PC-3 (cell line): ENCODE measurements at regions not wholly inside any gene's neighbourhood (a gene's known extent, or its start where the extent isn't known, plus 50 kb on each side); places are given as distances from the start of the nearest gene placed in this dataset.

Source experiments
- ATAC-seq: fragments of 200-7000 bp; cut with Tn5 transposase; 2 replicates; pipeline ENCODE4 v1.9.1; 2020; ENCODE audit warnings: mild to moderate bottlenecking, moderate library complexity
- BruUV-seq: library from RNA; stranded (reverse); fragments of 400-500 nt; replicated peaks from 2 replicates; lab custom pipeline; 2021; lab: Mats Ljungman, UMichigan
- CTCF ChIA-PET: fragments of 300-600 bp; sonication (Branson Sonifier 250); formaldehyde crosslinking; loops from one replicate; lab custom pipeline; 2022; ENCODE audit warnings: antibody characterized with exemption; lab: Charles Lee
- POLR2A ChIA-PET: fragments of 300-600 bp; sonication (Branson Sonifier 250); formaldehyde crosslinking; loops from one replicate; lab custom pipeline; 2022; ENCODE audit warnings: antibody characterized with exemption; ENCODE audit not compliant: unreplicated experiment; lab: Charles Lee
- DNase-seq: peaks from one replicate; pipeline ENCODE4 v3.0.0-alpha.2; 2015
- H2AFZ ChIP-seq: fragments of 300-600 bp; sonication (generic); 2 replicates; pipeline ENCODE4 v1.6.0; 2016; ENCODE audit warnings: antibody characterized with exemption, low read length
- H3F3A ChIP-seq: fragments of 300-600 bp; sonication (generic); one replicate; pipeline ENCODE4 v1.6.0; 2017; ENCODE audit warnings: antibody characterized with exemption, low read length, control low read depth, mild to moderate bottlenecking; ENCODE audit not compliant: unreplicated experiment
- H3K27ac ChIP-seq: fragments of 300-600 bp; sonication (generic); 2 replicates; pipeline ENCODE4 v1.5.1; 2016; ENCODE audit warnings: mild to moderate bottlenecking, low read length
- H3K27me3 ChIP-seq: fragments of 300-600 bp; sonication (generic); 2 replicates; pipeline ENCODE4 v1.6.1; 2016; ENCODE audit warnings: low read length, mixed read lengths
- H3K36me3 ChIP-seq: fragments of 300-600 bp; sonication (generic); 2 replicates; pipeline ENCODE4 v1.6.1; 2016; ENCODE audit warnings: low read depth, mixed run types, low read length, mixed read lengths
- H3K4me1 ChIP-seq: fragments of 300-600 bp; sonication (generic); 2 replicates; pipeline ENCODE4 v1.5.1; 2016; ENCODE audit warnings: low read length; ENCODE audit not compliant: insufficient read depth
- H3K4me2 ChIP-seq: fragments of 300-600 bp; sonication (generic); 2 replicates; pipeline ENCODE4 v1.6.0; 2016; ENCODE audit warnings: low read length
- H3K4me3 ChIP-seq: fragments of 300-600 bp; sonication (generic); 2 replicates; pipeline ENCODE4 v1.5.1; 2016; ENCODE audit warnings: mild to moderate bottlenecking, low read length, mixed read lengths
- H3K79me2 ChIP-seq: fragments of 300-600 bp; sonication (generic); 2 replicates; pipeline ENCODE4 v1.6.1; 2017; ENCODE audit warnings: low read length, mixed read lengths
- H3K9ac ChIP-seq: fragments of 300-600 bp; sonication (generic); 2 replicates; pipeline ENCODE4 v1.6.0; 2016; ENCODE audit warnings: mild to moderate bottlenecking, low read length
- H3K9me2 ChIP-seq: fragments of 300-600 bp; sonication (generic); replicated peaks from 2 replicates; pipeline ENCODE4 v1.6.1; 2016; ENCODE audit warnings: mixed run types, low read length, mixed read lengths
- H3K9me3 ChIP-seq: fragments of 300-600 bp; sonication (generic); 2 replicates; pipeline ENCODE4 v1.6.1; 2016; ENCODE audit warnings: low read length, mixed read lengths
- H4K20me1 ChIP-seq: fragments of 300-600 bp; sonication (generic); 2 replicates; pipeline ENCODE4 v1.6.1; 2016; ENCODE audit warnings: low read length, mixed read lengths
- EZH2 ChIP-seq: fragments of 300-600 bp; sonication (generic); IDR thresholded peaks from one replicate; pipeline ENCODE4 v1.6.1; 2017; ENCODE audit warnings: antibody characterized with exemption, mild to moderate bottlenecking, low read length; ENCODE audit not compliant: unreplicated experiment
- EZH2phosphoT487 ChIP-seq: fragments of 300-600 bp; sonication (generic); IDR thresholded peaks from 2 replicates; pipeline ENCODE4 v1.6.1; 2018; ENCODE audit warnings: mild to moderate bottlenecking, antibody characterized with exemption, low read length, borderline replicate concordance
- intact Hi-C: fragments of 100-400 bp; cut with micrococcal nuclease; formaldehyde crosslinking; loops from 2 replicates; pipeline ENCODE4 v1.9.0; 2023
- TF ChIP-seq, protein P1 (sequence below): fragments of 300-600 bp; sonication (generic); conservative IDR thresholded peaks from 2 replicates; pipeline ENCODE4 v1.5.1; 2017; ENCODE audit warnings: antibody characterized with exemption, low read depth, mild to moderate bottlenecking, low read length

DNA sequence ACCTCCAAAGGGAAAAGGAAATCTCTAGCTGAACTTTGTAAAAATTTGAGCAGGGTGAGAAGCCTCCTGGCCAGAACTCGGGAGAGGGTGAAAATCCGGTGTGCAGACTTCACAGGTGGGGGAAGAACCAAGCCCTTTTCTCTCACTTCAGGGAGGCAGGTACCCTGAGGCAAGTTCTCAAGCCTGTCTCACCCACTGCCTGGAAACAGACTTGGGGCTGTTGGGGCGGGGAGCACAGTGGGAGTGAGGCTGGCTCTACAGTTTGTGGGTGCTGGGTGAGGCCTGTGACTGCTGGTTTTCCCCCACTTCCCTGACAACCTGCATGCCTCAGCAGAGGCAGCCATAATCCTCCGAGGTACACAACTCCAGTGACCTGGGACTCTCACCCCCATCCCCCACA, 187.1 kb downstream of the KIF4B start:
- intact Hi-C loops, result no loop called here
- no TSS peak for BruUV-seq
- Histone ChIP-seq H3K27ac (no peak overlapping the region), H3K79me2 (no peaks in the 10 kb centered on the region), H4K20me1 (no peaks in the 10 kb centered on the region), H3K36me3 (no peaks in the 10 kb centered on the region), H3F3A (no peaks in the 10 kb centered on the region), H2AFZ (no peak overlapping the region), H3K9ac (no peak overlapping the region), H3K27me3 (no peaks in the 10 kb centered on the region), H3K9me2 (no peaks in the 10 kb centered on the region), H3K4me2 (no peak overlapping the region), H3K4me3 (no peak overlapping the region), H3K4me1 (no peaks in the 10 kb centered on the region), H3K9me3 (no peaks in the 10 kb centered on the region)
- DNase-seq (no peak), ATAC-seq (no peak)
- POLR2A ChIA-PET, result no interaction called here
- TF ChIP-seq, protein P1, sequence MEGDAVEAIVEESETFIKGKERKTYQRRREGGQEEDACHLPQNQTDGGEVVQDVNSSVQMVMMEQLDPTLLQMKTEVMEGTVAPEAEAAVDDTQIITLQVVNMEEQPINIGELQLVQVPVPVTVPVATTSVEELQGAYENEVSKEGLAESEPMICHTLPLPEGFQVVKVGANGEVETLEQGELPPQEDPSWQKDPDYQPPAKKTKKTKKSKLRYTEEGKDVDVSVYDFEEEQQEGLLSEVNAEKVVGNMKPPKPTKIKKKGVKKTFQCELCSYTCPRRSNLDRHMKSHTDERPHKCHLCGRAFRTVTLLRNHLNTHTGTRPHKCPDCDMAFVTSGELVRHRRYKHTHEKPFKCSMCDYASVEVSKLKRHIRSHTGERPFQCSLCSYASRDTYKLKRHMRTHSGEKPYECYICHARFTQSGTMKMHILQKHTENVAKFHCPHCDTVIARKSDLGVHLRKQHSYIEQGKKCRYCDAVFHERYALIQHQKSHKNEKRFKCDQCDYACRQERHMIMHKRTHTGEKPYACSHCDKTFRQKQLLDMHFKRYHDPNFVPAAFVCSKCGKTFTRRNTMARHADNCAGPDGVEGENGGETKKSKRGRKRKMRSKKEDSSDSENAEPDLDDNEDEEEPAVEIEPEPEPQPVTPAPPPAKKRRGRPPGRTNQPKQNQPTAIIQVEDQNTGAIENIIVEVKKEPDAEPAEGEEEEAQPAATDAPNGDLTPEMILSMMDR, result no peak
- TF ChIP-seq EZH2phosphoT487 (no peak), EZH2 (no peak)
- CTCF ChIA-PET, result no interaction called here

DNA sequence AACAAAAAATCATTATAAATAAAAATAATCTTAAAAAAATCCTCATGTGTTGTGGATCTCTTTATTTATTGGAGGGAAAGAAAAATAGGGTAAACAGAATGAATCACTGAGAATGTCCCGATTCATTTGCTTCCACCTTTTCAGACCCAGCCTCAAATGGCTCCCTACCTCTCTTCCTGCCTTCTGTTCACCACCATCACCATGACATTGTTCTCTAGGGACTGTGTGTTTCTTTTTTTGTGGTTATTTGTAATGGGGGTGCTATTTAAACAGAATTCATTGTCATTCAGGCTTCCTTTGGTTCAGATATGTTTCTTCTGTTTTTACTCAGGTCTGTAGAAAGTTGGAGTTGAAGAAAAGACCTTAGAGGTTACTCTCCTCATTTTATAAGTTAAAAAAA, 198.2 kb downstream of the KIF4B start:
- no peaks in the 10 kb centered on the region for H3K9me3 ChIP-seq
- H3K9ac ChIP-seq, result no peak overlapping the region
- no peak overlapping the region for H2AFZ ChIP-seq
- H3K79me2 ChIP-seq, result no peaks in the 10 kb centered on the region
- POLR2A ChIA-PET, result no interaction called here
- H3K4me2 ChIP-seq, result no peak overlapping the region
- H3F3A ChIP-seq, result no peaks in the 10 kb centered on the region
- H3K9me2 ChIP-seq, result no peaks in the 10 kb centered on the region
- ATAC-seq (no peak), DNase-seq (no peak)
- no peak overlapping the region for H3K27ac ChIP-seq
- no peak for TF ChIP-seq EZH2
- no peak for TF ChIP-seq EZH2phosphoT487
- TF ChIP-seq, protein P1, result no peak
- intact Hi-C loops, result no loop called here
- H4K20me1 ChIP-seq, result no peaks in the 10 kb centered on the region
- H3K27me3 ChIP-seq, result no peaks in the 10 kb centered on the region
- H3K4me1 ChIP-seq, result no peaks in the 10 kb centered on the region
- BruUV-seq, result no TSS peak
- no peaks in the 10 kb centered on the region for H3K36me3 ChIP-seq
- H3K4me3 ChIP-seq, result no peak overlapping the region
- CTCF ChIA-PET, result no interaction called here

DNA sequence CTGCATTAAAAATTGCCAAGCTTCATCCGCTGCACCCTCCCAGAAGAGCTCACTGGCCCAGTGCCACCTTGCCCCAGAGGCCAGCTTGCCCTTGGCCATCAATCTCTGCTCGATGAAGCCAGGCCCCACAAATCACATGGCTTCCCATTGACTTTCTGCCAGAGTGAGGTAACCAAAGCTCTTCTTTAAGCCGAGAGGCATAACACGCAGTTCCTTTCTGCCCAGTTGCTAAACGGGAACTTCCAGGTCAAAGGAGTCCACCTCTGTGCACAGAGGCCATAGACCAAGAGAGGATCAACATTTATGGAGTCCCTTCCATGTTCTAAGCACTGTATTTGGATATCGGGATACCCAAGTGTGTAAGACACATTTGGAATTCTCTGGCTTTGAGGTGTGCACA, 208.8 kb downstream of the KIF4B start:
- no peaks in the 10 kb centered on the region for H4K20me1 ChIP-seq
- H3K4me3 ChIP-seq, result no peak overlapping the region
- H3K9ac ChIP-seq, result no peak overlapping the region
- H3K9me3 ChIP-seq, result no peaks in the 10 kb centered on the region; the same call in 1 of the 2 replicates
- BruUV-seq, result no TSS peak
- CTCF ChIA-PET, result no interaction called here
- H3F3A ChIP-seq, result no peaks in the 10 kb centered on the region
- no peaks in the 10 kb centered on the region for H3K36me3 ChIP-seq
- intact Hi-C loops, result no loop called here
- no peak overlapping the region for H3K27ac ChIP-seq
- TF ChIP-seq, protein P1, result no peak
- TF ChIP-seq EZH2phosphoT487, result no peak
- TF ChIP-seq EZH2, result no peak
- POLR2A ChIA-PET, result no interaction called here
- H3K4me2 ChIP-seq, result no peak overlapping the region
- no peaks in the 10 kb centered on the region for H3K79me2 ChIP-seq
- no peaks in the 10 kb centered on the region for H3K4me1 ChIP-seq
- ATAC-seq (no peak), DNase-seq (no peak)
- no peaks in the 10 kb centered on the region for H3K27me3 ChIP-seq
- H2AFZ ChIP-seq, result no peak overlapping the region
- H3K9me2 ChIP-seq, result no peaks in the 10 kb centered on the region
